Lower leg skin (tissue), 4 donors: ENCODE measurements at regions not wholly inside any gene's neighbourhood (a gene's known extent, or its start where the extent isn't known, plus 50 kb on each side); places are given as distances from the start of the nearest gene placed in this dataset.

ENCODE experiments used
- DNase-seq, 2 donors: peaks; one replicate each; pipeline ENCODE4 v3.0.0-alpha.2; 2019; ENCODE audit warnings: low spot score in 2 of 2
- H3K4me3 ChIP-seq: fragments of 200-600 bp; sonication (generic); 2 replicates; pipeline ENCODE4 v1.5.1; 2017; ENCODE audit warnings: mild to moderate bottlenecking, low read depth; ENCODE audit not compliant: poor library complexity, severe bottlenecking
- CTCF ChIP-seq, 3 donors: fragments of 450-650 bp; IDR thresholded peaks; one replicate each; pipeline ENCODE4 v1.5.1; 2016; ENCODE audit warnings: antibody characterized with exemption in 3 of 3, mild to moderate bottlenecking in 3 of 3, moderate library complexity in 2 of 3
- POLR2A ChIP-seq, 2 donors: fragments of 450-650 bp; IDR thresholded peaks; one replicate each; pipeline ENCODE4 v1.6.1; 2016 to 2017; ENCODE audit warnings: antibody characterized with exemption in 2 of 2, mild to moderate bottlenecking in 1 of 2, moderate library complexity in 1 of 2
- WGBS, 2 donors: methylation state at CpG; one replicate each; pipeline ENCODE4 v1.1.5; 2018; 5-methylcytosine and 5-hydroxymethylcytosine counted together
- intact Hi-C: fragments of 100-400 bp; cut with DNase I; formaldehyde crosslinking; loops from one replicate; pipeline ENCODE4 v1.15.0; 2023; ENCODE audit warnings: low total_unique reads

- 85 to 92% methylated on average over 2 of the region's 2 CpGs for WGBS, 2 donors
- intact Hi-C loops: no loop called here
- no peak for TF ChIP-seq CTCF (IDR thresholded peaks at IDR 0.05)
- TF ChIP-seq POLR2A (IDR thresholded peaks at IDR 0.05): no peak
Measured at GRCh38 chr4:104418286-104418685, 76.4 kb downstream of the CXXC4 start.

GRCh38 chr4:104417357-104417882 is 77.3 kb downstream of the CXXC4 start:
- no peak for DNase-seq
- intact Hi-C loops: no loop called here
- no peak for TF ChIP-seq CTCF (IDR thresholded peaks at IDR 0.05)
- no peak for TF ChIP-seq POLR2A (IDR thresholded peaks at IDR 0.05)
- no peak overlapping the region for H3K4me3 ChIP-seq
- WGBS, 2 donors: 90% methylated on average over 3 of the region's 3 CpGs

More at GRCh38 chr4:104418286-104418685, 76.4 kb downstream of the CXXC4 start:
- no peak for DNase-seq
- no peak overlapping the region for H3K4me3 ChIP-seq

- TF ChIP-seq POLR2A (IDR thresholded peaks at IDR 0.05): no peak
- TF ChIP-seq CTCF (IDR thresholded peaks at IDR 0.05): no peak
- DNase-seq: no peak
- H3K4me3 ChIP-seq: no peak overlapping the region
- intact Hi-C loops: no loop called here
Measured at GRCh38 chr4:104416725-104417356, 77.9 kb downstream of the CXXC4 start.

- no peak for DNase-seq
- intact Hi-C loops: no loop called here
- TF ChIP-seq POLR2A (IDR thresholded peaks at IDR 0.05): no peak
- TF ChIP-seq CTCF (IDR thresholded peaks at IDR 0.05): no peak
- no peak overlapping the region for H3K4me3 ChIP-seq
Measured at GRCh38 chr4:104413487-104413886, 81.2 kb downstream of the CXXC4 start.

GRCh38 chr4:104412344-104412743 is 82.3 kb downstream of the CXXC4 start:
- no peak for DNase-seq
- no peak overlapping the region for H3K4me3 ChIP-seq

More at GRCh38 chr4:104412344-104412743, 82.3 kb downstream of the CXXC4 start:
- no peak for TF ChIP-seq POLR2A (IDR thresholded peaks at IDR 0.05)
- no peak for TF ChIP-seq CTCF (IDR thresholded peaks at IDR 0.05)
- intact Hi-C loops: no loop called here
